GM21825 (cell line): ENCODE measurements at regions not wholly inside any gene's neighbourhood (a gene's known extent, or its start where the extent isn't known, plus 50 kb on each side); places are given as distances from the start of the nearest gene placed in this dataset.
"Not testable (repeated sequence)": the region's sequence is repeated elsewhere in the genome, so short reads cannot be mapped to it uniquely, and the experiment has no call there.

Source experiments
- ATAC-seq: cut with Tn5 transposase; IDR thresholded peaks from one replicate; pipeline ENCODE4 v1.9.1; 2021; ENCODE audit warnings: mild to moderate bottlenecking, moderate library complexity; ENCODE audit not compliant: unreplicated experiment

GRCh38 chr21:14827468-14827867 is 237.3 kb downstream of the NRIP1 start:
- no peak for ATAC-seq

GRCh38 chr21:14826630-14827029 is 238.2 kb downstream of the NRIP1 start:
- peak; percentile 43 for ATAC-seq

GRCh38 chr21:14825514-14825974 is 239.3 kb downstream of the NRIP1 start:
- peak; percentile 81 for ATAC-seq

- no peak for ATAC-seq
These were observed 240.7 kb downstream of the NRIP1 start for GRCh38 chr21:14824126-14824525.

- no peak for ATAC-seq
These were observed 247.5 kb downstream of the NRIP1 start for GRCh38 chr21:14817311-14817710.

- ATAC-seq, result no peak
These were observed 249.8 kb downstream of the NRIP1 start for GRCh38 chr21:14814991-14815390.

GRCh38 chr21:14814282-14814681 is 250.5 kb downstream of the NRIP1 start:
- no peak for ATAC-seq

- not testable (repeated sequence) for ATAC-seq
These were observed 258.1 kb upstream of the SAMSN1 start for GRCh38 chr21:14804170-14804569.

GRCh38 chr21:14797543-14797942 is 251.4 kb upstream of the SAMSN1 start:
- ATAC-seq, result no peak

- no peak for ATAC-seq
These were observed 241.2 kb upstream of the SAMSN1 start for GRCh38 chr21:14787312-14787711.

GRCh38 chr21:14785679-14786078 is 239.6 kb upstream of the SAMSN1 start:
- ATAC-seq, result no peak

GRCh38 chr21:14773777-14774345 is 227.7 kb upstream of the SAMSN1 start:
- ATAC-seq, result no peak

GRCh38 chr21:14771593-14771992 is 225.5 kb upstream of the SAMSN1 start:
- ATAC-seq, result no peak

GRCh38 chr21:14768042-14768441 is 221.9 kb upstream of the SAMSN1 start:
- no peak for ATAC-seq

- ATAC-seq, result no peak
These were observed 221.2 kb upstream of the SAMSN1 start for GRCh38 chr21:14767192-14767852.

- no peak for ATAC-seq
These were observed 220.1 kb upstream of the SAMSN1 start for GRCh38 chr21:14766241-14766640.

- ATAC-seq, result peak; percentile 18
These were observed 217.6 kb upstream of the SAMSN1 start for GRCh38 chr21:14763695-14764064.

- peak; percentile 96 for ATAC-seq
These were observed 216.9 kb upstream of the SAMSN1 start for GRCh38 chr21:14762734-14763694.

GRCh38 chr21:14762327-14762726 is 216.2 kb upstream of the SAMSN1 start:
- ATAC-seq, result no peak

GRCh38 chr21:14759285-14759684 is 213.2 kb upstream of the SAMSN1 start:
- ATAC-seq, result no peak

GRCh38 chr21:14758849-14759248 is 212.7 kb upstream of the SAMSN1 start:
- no peak for ATAC-seq
